ENCODE measurements at regions not wholly inside any gene's neighbourhood (a gene's known extent, or its start where the extent isn't known, plus 50 kb on each side); places are given as distances from the start of the nearest gene placed in this dataset.

- Histone ChIP-seq H2BK120ac (ENCODE audit: low read depth, low read length) (no peak overlapping the region), H3K4me1 (ENCODE audit: control insufficient read depth, insufficient read depth, low read depth, low read length) (no peaks in the 10 kb centered on the region), H3K4ac (ENCODE audit: low read depth in 1 of 2, low read length in 2 of 2) (no peak overlapping the region), H3K79me1 (replicated peaks; ENCODE audit: low read length, poor library complexity, severe bottlenecking) (no peaks in the 10 kb centered on the region), H2BK15ac (ENCODE audit: low read depth, poor library complexity, severe bottlenecking) (no peak overlapping the region), H3K27me3 (ENCODE audit: control insufficient read depth in 1 of 2, insufficient read depth in 1 of 2, low read length in 2 of 2) (no peaks in the 10 kb centered on the region), H2AFZ (ENCODE audit: low read depth, low read length) (no peak overlapping the region), H2BK5ac (ENCODE audit: low read depth, low read length, poor library complexity, severe bottlenecking) (no peak overlapping the region), H3K14ac (ENCODE audit: low read length in 2 of 2) (no peak overlapping the region), H2BK12ac (ENCODE audit: low read length in 2 of 2) (no peak overlapping the region), H2AK5ac (ENCODE audit: low read length, severe bottlenecking) (no peak overlapping the region), H3K9ac (ENCODE audit: low read length) (no peak overlapping the region), H3K36me3 (ENCODE audit: control insufficient read depth in 1 of 2, insufficient read depth in 2 of 2, low read depth in 1 of 2, low read length in 2 of 2) (no peaks in the 10 kb centered on the region), H3K9me3 (ENCODE audit: control insufficient read depth, low read length) (no peaks in the 10 kb centered on the region), H3K4me2 (ENCODE audit: low read length, poor library complexity, severe bottlenecking) (no peak overlapping the region), H3K4me3 (ENCODE audit: insufficient read depth in 1 of 2, low read depth in 1 of 2, low read length in 2 of 2) (no peak overlapping the region), H3K18ac (ENCODE audit: low read depth in 1 of 2, low read length in 2 of 2) (no peak overlapping the region), H3K27ac (ENCODE audit: low read length, poor library complexity, severe bottlenecking) (no peak overlapping the region), H4K91ac (ENCODE audit: low read length) (no peak overlapping the region), H3K23ac (ENCODE audit: low read length in 2 of 2) (no peak overlapping the region), H4K8ac (ENCODE audit: low read length) (no peak overlapping the region)
- 92% methylated on average over 1 of the region's 1 CpG for WGBS
- no peak for DNase-seq
Measured at GRCh38 chr12:89206390-89206789, 145.9 kb downstream of the DUSP6 start.

- Histone ChIP-seq H3K27ac (ENCODE audit: low read length, poor library complexity, severe bottlenecking) (no peak overlapping the region), H3K79me1 (replicated peaks; ENCODE audit: low read length, poor library complexity, severe bottlenecking) (no peaks in the 10 kb centered on the region), H3K4me3 (ENCODE audit: insufficient read depth in 1 of 2, low read depth in 1 of 2, low read length in 2 of 2) (no peak overlapping the region), H2BK120ac (ENCODE audit: low read depth, low read length) (no peak overlapping the region), H3K9me3 (ENCODE audit: control insufficient read depth, low read length) (no peaks in the 10 kb centered on the region), H4K91ac (ENCODE audit: low read length) (no peak overlapping the region), H3K14ac (ENCODE audit: low read length in 2 of 2) (no peak overlapping the region), H3K27me3 (ENCODE audit: control insufficient read depth in 1 of 2, insufficient read depth in 1 of 2, low read length in 2 of 2) (no peaks in the 10 kb centered on the region), H2AFZ (ENCODE audit: low read depth, low read length) (no peak overlapping the region), H4K8ac (ENCODE audit: low read length) (no peak overlapping the region), H2BK5ac (ENCODE audit: low read depth, low read length, poor library complexity, severe bottlenecking) (no peak overlapping the region), H3K36me3 (ENCODE audit: control insufficient read depth in 1 of 2, insufficient read depth in 2 of 2, low read depth in 1 of 2, low read length in 2 of 2) (no peaks in the 10 kb centered on the region), H3K4me1 (ENCODE audit: control insufficient read depth, insufficient read depth, low read depth, low read length) (no peaks in the 10 kb centered on the region), H2AK5ac (ENCODE audit: low read length, severe bottlenecking) (no peak overlapping the region), H3K9ac (ENCODE audit: low read length) (no peak overlapping the region), H3K4me2 (ENCODE audit: low read length, poor library complexity, severe bottlenecking) (no peak overlapping the region), H3K23ac (ENCODE audit: low read length in 2 of 2) (no peak overlapping the region), H2BK12ac (ENCODE audit: low read length in 2 of 2) (no peak overlapping the region), H3K4ac (ENCODE audit: low read depth in 1 of 2, low read length in 2 of 2) (no peak overlapping the region), H3K18ac (ENCODE audit: low read depth in 1 of 2, low read length in 2 of 2) (no peak overlapping the region), H2BK15ac (ENCODE audit: low read depth, poor library complexity, severe bottlenecking) (no peak overlapping the region)
- no peak for DNase-seq
- WGBS: 100% methylated on average over 1 of the region's 2 CpGs
Measured at GRCh38 chr12:89205517-89205916, 146.8 kb downstream of the DUSP6 start.

- H3K9me3 ChIP-seq (ENCODE audit: control insufficient read depth, low read length): no peaks in the 10 kb centered on the region
- no peak overlapping the region for H3K4ac ChIP-seq (ENCODE audit: low read depth in 1 of 2, low read length in 2 of 2)
- H3K23ac ChIP-seq (ENCODE audit: low read length in 2 of 2): no peak overlapping the region
- no peaks in the 10 kb centered on the region for H3K4me1 ChIP-seq (ENCODE audit: control insufficient read depth, insufficient read depth, low read depth, low read length)
- no peak overlapping the region for H2AK5ac ChIP-seq (ENCODE audit: low read length, severe bottlenecking)
- H3K4me3 ChIP-seq (ENCODE audit: insufficient read depth in 1 of 2, low read depth in 1 of 2, low read length in 2 of 2): no peak overlapping the region
- H3K36me3 ChIP-seq (ENCODE audit: control insufficient read depth in 1 of 2, insufficient read depth in 2 of 2, low read depth in 1 of 2, low read length in 2 of 2): no peaks in the 10 kb centered on the region
- DNase-seq: no peak
- no peaks in the 10 kb centered on the region for H3K79me1 ChIP-seq (replicated peaks; ENCODE audit: low read length, poor library complexity, severe bottlenecking)
- no peak overlapping the region for H4K8ac ChIP-seq (ENCODE audit: low read length)
- H2BK12ac ChIP-seq (ENCODE audit: low read length in 2 of 2): no peak overlapping the region
- no peak overlapping the region for H2AFZ ChIP-seq (ENCODE audit: low read depth, low read length)
- H2BK15ac ChIP-seq (ENCODE audit: low read depth, poor library complexity, severe bottlenecking): no peak overlapping the region
- H3K9ac ChIP-seq (ENCODE audit: low read length): no peak overlapping the region
- no peak overlapping the region for H2BK120ac ChIP-seq (ENCODE audit: low read depth, low read length)
- WGBS: 93% methylated on average over 1 of the region's 1 CpG
- H3K14ac ChIP-seq (ENCODE audit: low read length in 2 of 2): no peak overlapping the region
- H2BK5ac ChIP-seq (ENCODE audit: low read depth, low read length, poor library complexity, severe bottlenecking): no peak overlapping the region
- no peaks in the 10 kb centered on the region for H3K27me3 ChIP-seq (ENCODE audit: control insufficient read depth in 1 of 2, insufficient read depth in 1 of 2, low read length in 2 of 2)
- H4K91ac ChIP-seq (ENCODE audit: low read length): peak overlapping the region; percentile 37
- H3K4me2 ChIP-seq (ENCODE audit: low read length, poor library complexity, severe bottlenecking): no peak overlapping the region
- H3K27ac ChIP-seq (ENCODE audit: low read length, poor library complexity, severe bottlenecking): no peak overlapping the region
- H3K18ac ChIP-seq (ENCODE audit: low read depth in 1 of 2, low read length in 2 of 2): peak overlapping the region in 1 of 2 experiments; percentile 41
Measured at GRCh38 chr12:89203144-89203543, 149.2 kb downstream of the DUSP6 start.

- H2BK15ac ChIP-seq (ENCODE audit: low read depth, poor library complexity, severe bottlenecking): no peak overlapping the region
- H3K9me3 ChIP-seq (ENCODE audit: control insufficient read depth, low read length): no peaks in the 10 kb centered on the region
- H3K4ac ChIP-seq (ENCODE audit: low read depth in 1 of 2, low read length in 2 of 2): no peak overlapping the region
- no peak overlapping the region for H2BK120ac ChIP-seq (ENCODE audit: low read depth, low read length)
- no peak overlapping the region for H2AK5ac ChIP-seq (ENCODE audit: low read length, severe bottlenecking)
- H3K9ac ChIP-seq (ENCODE audit: low read length): no peak overlapping the region
- no peak for DNase-seq
- H2BK12ac ChIP-seq (ENCODE audit: low read length in 2 of 2): no peak overlapping the region
- no peaks in the 10 kb centered on the region for H3K79me1 ChIP-seq (replicated peaks; ENCODE audit: low read length, poor library complexity, severe bottlenecking)
- H3K14ac ChIP-seq (ENCODE audit: low read length in 2 of 2): no peak overlapping the region
- no peak overlapping the region for H3K4me3 ChIP-seq (ENCODE audit: insufficient read depth in 1 of 2, low read depth in 1 of 2, low read length in 2 of 2)
- no peaks in the 10 kb centered on the region for H3K36me3 ChIP-seq (ENCODE audit: control insufficient read depth in 1 of 2, insufficient read depth in 2 of 2, low read depth in 1 of 2, low read length in 2 of 2)
- no peaks in the 10 kb centered on the region for H3K27me3 ChIP-seq (ENCODE audit: control insufficient read depth in 1 of 2, insufficient read depth in 1 of 2, low read length in 2 of 2)
- H3K23ac ChIP-seq (ENCODE audit: low read length in 2 of 2): no peak overlapping the region
- H3K4me2 ChIP-seq (ENCODE audit: low read length, poor library complexity, severe bottlenecking): no peak overlapping the region
- no peak overlapping the region for H2BK5ac ChIP-seq (ENCODE audit: low read depth, low read length, poor library complexity, severe bottlenecking)
- no peak overlapping the region for H4K91ac ChIP-seq (ENCODE audit: low read length)
- no peak overlapping the region for H3K27ac ChIP-seq (ENCODE audit: low read length, poor library complexity, severe bottlenecking)
- no peaks in the 10 kb centered on the region for H3K4me1 ChIP-seq (ENCODE audit: control insufficient read depth, insufficient read depth, low read depth, low read length)
- H2AFZ ChIP-seq (ENCODE audit: low read depth, low read length): no peak overlapping the region
- H3K18ac ChIP-seq (ENCODE audit: low read depth in 1 of 2, low read length in 2 of 2): no peak overlapping the region
- no peak overlapping the region for H4K8ac ChIP-seq (ENCODE audit: low read length)
Measured at GRCh38 chr12:89200217-89200616, 152.1 kb downstream of the DUSP6 start.
